ENCODE measurements at regions not wholly inside any gene's neighbourhood (a gene's known extent, or its start where the extent isn't known, plus 50 kb on each side); places are given as distances from the start of the nearest gene placed in this dataset.

DNA sequence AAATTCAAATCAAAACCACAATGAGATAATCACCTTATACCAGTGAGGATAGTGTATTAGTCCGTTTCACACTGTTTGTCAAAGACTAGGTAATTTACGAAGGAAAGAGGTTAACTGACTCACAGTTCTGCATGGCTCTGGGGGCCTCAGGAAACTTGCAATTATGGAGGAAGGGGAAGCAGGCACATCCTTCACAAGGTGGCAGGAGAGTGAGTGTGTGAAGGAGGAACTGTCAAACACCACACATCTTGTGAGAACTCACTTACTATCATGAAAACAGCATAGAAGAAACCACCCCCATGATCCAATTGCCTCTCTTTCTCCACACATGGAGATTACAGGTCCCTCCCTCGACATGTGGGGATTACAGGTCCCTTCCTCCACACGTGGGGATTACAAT, 54.7 kb upstream of the TRPC5 start:
- no peak for TF ChIP-seq FOSL1 (IDR thresholded peaks at IDR 0.05; ENCODE audit: insufficient read depth, low read depth, low read length)
- TF ChIP-seq, protein P1, sequence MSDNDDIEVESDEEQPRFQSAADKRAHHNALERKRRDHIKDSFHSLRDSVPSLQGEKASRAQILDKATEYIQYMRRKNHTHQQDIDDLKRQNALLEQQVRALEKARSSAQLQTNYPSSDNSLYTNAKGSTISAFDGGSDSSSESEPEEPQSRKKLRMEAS (IDR thresholded peaks at IDR 0.05): no peak
- TF ChIP-seq EZH2 (IDR thresholded peaks at IDR 0.05; ENCODE audit: low read depth, low read length, severe bottlenecking): no peak
- TF ChIP-seq, protein P2, sequence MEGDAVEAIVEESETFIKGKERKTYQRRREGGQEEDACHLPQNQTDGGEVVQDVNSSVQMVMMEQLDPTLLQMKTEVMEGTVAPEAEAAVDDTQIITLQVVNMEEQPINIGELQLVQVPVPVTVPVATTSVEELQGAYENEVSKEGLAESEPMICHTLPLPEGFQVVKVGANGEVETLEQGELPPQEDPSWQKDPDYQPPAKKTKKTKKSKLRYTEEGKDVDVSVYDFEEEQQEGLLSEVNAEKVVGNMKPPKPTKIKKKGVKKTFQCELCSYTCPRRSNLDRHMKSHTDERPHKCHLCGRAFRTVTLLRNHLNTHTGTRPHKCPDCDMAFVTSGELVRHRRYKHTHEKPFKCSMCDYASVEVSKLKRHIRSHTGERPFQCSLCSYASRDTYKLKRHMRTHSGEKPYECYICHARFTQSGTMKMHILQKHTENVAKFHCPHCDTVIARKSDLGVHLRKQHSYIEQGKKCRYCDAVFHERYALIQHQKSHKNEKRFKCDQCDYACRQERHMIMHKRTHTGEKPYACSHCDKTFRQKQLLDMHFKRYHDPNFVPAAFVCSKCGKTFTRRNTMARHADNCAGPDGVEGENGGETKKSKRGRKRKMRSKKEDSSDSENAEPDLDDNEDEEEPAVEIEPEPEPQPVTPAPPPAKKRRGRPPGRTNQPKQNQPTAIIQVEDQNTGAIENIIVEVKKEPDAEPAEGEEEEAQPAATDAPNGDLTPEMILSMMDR (IDR thresholded peaks at IDR 0.05; ENCODE audit: control extremely low read depth in 1 of 3, insufficient read depth in 1 of 3, low read depth in 1 of 3, low read length in 3 of 3): no peak
- TF ChIP-seq JUND (IDR thresholded peaks at IDR 0.05; ENCODE audit: low read length): no peak
- TF ChIP-seq POLR2AphosphoS5 (IDR thresholded peaks at IDR 0.05; ENCODE audit: low read depth, low read length): no peak
- TF ChIP-seq ZNF274 (IDR thresholded peaks at IDR 0.05; ENCODE audit: borderline replicate concordance, extremely low read depth, low read length): no peak
- no peak for TF ChIP-seq TEAD4 (IDR thresholded peaks at IDR 0.05; ENCODE audit: low read depth, low read length)
- no peak for TF ChIP-seq KDM5A (IDR thresholded peaks at IDR 0.05; ENCODE audit: low read length)
- no peak for TF ChIP-seq EGR1 (IDR thresholded peaks at IDR 0.05; ENCODE audit: borderline replicate concordance, low read depth, low read length)
- no peak for TF ChIP-seq EP300 (IDR thresholded peaks at IDR 0.05; ENCODE audit: borderline replicate concordance in 1 of 2, low read depth in 2 of 2, low read length in 2 of 2)
